Suppressor macrophage (primary cell): ENCODE measurements at regions not wholly inside any gene's neighbourhood (a gene's known extent, or its start where the extent isn't known, plus 50 kb on each side); places are given as distances from the start of the nearest gene placed in this dataset.

Source experiments
- DNase-seq, 4 experiments: peaks; one replicate each; pipeline ENCODE4 v3.0.0-alpha.2; 2020 to 2022

GRCh38 chr21:16969636-16970035, 543.2 kb upstream of the CXADR start:
- no peak for DNase-seq

GRCh38 chr21:16974060-16974459, 538.8 kb upstream of the CXADR start:
- DNase-seq = no peak

GRCh38 chr21:16976193-16976592, 536.6 kb upstream of the CXADR start:
- no peak for DNase-seq

GRCh38 chr21:16978309-16978895, 534.4 kb upstream of the CXADR start:
- DNase-seq = no peak

- DNase-seq = no peak
These were observed 533.3 kb upstream of the CXADR start for GRCh38 chr21:16979574-16979973.

- DNase-seq = no peak
These were observed 529.4 kb upstream of the CXADR start for GRCh38 chr21:16983420-16983819.

- DNase-seq = no peak
These were observed 520.4 kb upstream of the CXADR start for GRCh38 chr21:16992448-16992847.

- DNase-seq = no peak
These were observed 519.3 kb upstream of the CXADR start for GRCh38 chr21:16993416-16994038.

- no peak for DNase-seq
These were observed 510.1 kb upstream of the CXADR start for GRCh38 chr21:17002594-17003257.

GRCh38 chr21:17003258-17003615, 509.6 kb upstream of the CXADR start:
- DNase-seq = no peak

GRCh38 chr21:17003763-17004373, 509.0 kb upstream of the CXADR start:
- DNase-seq = no peak

GRCh38 chr21:17032141-17032655, 480.6 kb upstream of the CXADR start:
- DNase-seq = no peak

- no peak for DNase-seq
These were observed 468.1 kb upstream of the CXADR start for GRCh38 chr21:17044696-17045095.

GRCh38 chr21:17045214-17045853, 467.5 kb upstream of the CXADR start:
- no peak for DNase-seq

- DNase-seq = no peak
These were observed 463.9 kb upstream of the CXADR start for GRCh38 chr21:17048974-17049373.

GRCh38 chr21:17050156-17050555, 462.7 kb upstream of the CXADR start:
- DNase-seq = no peak

- DNase-seq = no peak
These were observed 462.2 kb upstream of the CXADR start for GRCh38 chr21:17050646-17051045.

- no peak for DNase-seq
These were observed 461.8 kb upstream of the CXADR start for GRCh38 chr21:17051054-17051453.

- no peak for DNase-seq
These were observed 459.5 kb upstream of the CXADR start for GRCh38 chr21:17053321-17053720.

GRCh38 chr21:17059936-17060335, 452.9 kb upstream of the CXADR start:
- DNase-seq = no peak

- DNase-seq = no peak
These were observed 446.8 kb upstream of the CXADR start for GRCh38 chr21:17066006-17066405.

- no peak for DNase-seq
These were observed 441.8 kb upstream of the CXADR start for GRCh38 chr21:17071093-17071492.

GRCh38 chr21:17081193-17081592, 431.6 kb upstream of the CXADR start:
- no peak for DNase-seq
